ENCODE measurements at regions not wholly inside any gene's neighbourhood (a gene's known extent, or its start where the extent isn't known, plus 50 kb on each side); places are given as distances from the start of the nearest gene placed in this dataset.

- Mint-ChIP-seq H3K4me3 (ENCODE audit: unreplicated experiment) (no peak overlapping the region), H3K4me1 (ENCODE audit: insufficient read depth, unreplicated experiment) (peaks cover 10% of the 10 kb centered on the region), H3K36me3 (ENCODE audit: insufficient read depth, unreplicated experiment) (no peaks in the 10 kb centered on the region), H3K9me3 (ENCODE audit: unreplicated experiment) (no peaks in the 10 kb centered on the region), H3K27me3 (ENCODE audit: insufficient read depth, unreplicated experiment) (no peaks in the 10 kb centered on the region), H3K27ac (ENCODE audit: low read depth, unreplicated experiment) (no peak overlapping the region)
- DNase-seq (ENCODE audit: unreplicated experiment) = no peak
- intact Hi-C loops (cut with micrococcal nuclease) = no loop called here
- ChIA-PET CTCF (no interaction called here), POLR2A (interaction anchor here (2.5 kb wide), 1 partner anchor 11 kb away, joined by 7 read pairs; no protein-coding TSS in a partner anchor)
- TF ChIP-seq CTCF (IDR thresholded peaks at IDR 0.05; ENCODE audit: unreplicated experiment) = no peak
- no TSS peak for BruUV-seq (replicated peaks)
These were observed 127.7 kb upstream of the MTNR1B start for GRCh38 chr11:92841719-92842118.

- Mint-ChIP-seq H3K4me3 (ENCODE audit: unreplicated experiment) (no peak overlapping the region), H3K27me3 (ENCODE audit: insufficient read depth, unreplicated experiment) (no peaks in the 10 kb centered on the region), H3K36me3 (ENCODE audit: insufficient read depth, unreplicated experiment) (no peaks in the 10 kb centered on the region), H3K4me1 (ENCODE audit: insufficient read depth, unreplicated experiment) (peaks cover 10% of the 10 kb centered on the region), H3K9me3 (ENCODE audit: unreplicated experiment) (no peaks in the 10 kb centered on the region), H3K27ac (ENCODE audit: low read depth, unreplicated experiment) (peak overlapping the region; percentile 40)
- TF ChIP-seq CTCF (IDR thresholded peaks at IDR 0.05; ENCODE audit: unreplicated experiment) = no peak
- DNase-seq (ENCODE audit: unreplicated experiment) = peak; percentile 27
- CTCF ChIA-PET = interaction anchor here (0.6 to 1.3 kb wide), 4 partner anchors 9 to 514 kb away, joined by 3 to 4 read pairs (median 3); no protein-coding TSS in a partner anchor
- no TSS peak for BruUV-seq (replicated peaks)
- intact Hi-C loops (cut with micrococcal nuclease) = no loop called here
- POLR2A ChIA-PET = interaction anchor here (0.7 to 2.5 kb wide), 3 partner anchors 9 to 42 kb away, joined by 3 to 7 read pairs (median 6); no protein-coding TSS in a partner anchor
These were observed 126.0 kb upstream of the MTNR1B start for GRCh38 chr11:92843455-92843854.

- Mint-ChIP-seq H3K36me3 (ENCODE audit: insufficient read depth, unreplicated experiment) (no peaks in the 10 kb centered on the region), H3K27me3 (ENCODE audit: insufficient read depth, unreplicated experiment) (no peaks in the 10 kb centered on the region), H3K27ac (ENCODE audit: low read depth, unreplicated experiment) (no peak overlapping the region), H3K4me3 (ENCODE audit: unreplicated experiment) (no peak overlapping the region), H3K9me3 (ENCODE audit: unreplicated experiment) (no peaks in the 10 kb centered on the region), H3K4me1 (ENCODE audit: insufficient read depth, unreplicated experiment) (peaks cover 4% of the 10 kb centered on the region)
- ChIA-PET POLR2A (interaction anchor here (1.4 to 2.1 kb wide), 2 partner anchors 9 to 10 kb away, joined by 3 to 6 read pairs; no protein-coding TSS in a partner anchor), CTCF (interaction anchor here (3.3 kb wide), 1 partner anchor 42 kb away, joined by 13 read pairs; no protein-coding TSS in a partner anchor)
- TF ChIP-seq CTCF (IDR thresholded peaks at IDR 0.05; ENCODE audit: unreplicated experiment) = no peak
- no TSS peak for BruUV-seq (replicated peaks)
- intact Hi-C loops (cut with micrococcal nuclease) = no loop called here
- no peak for DNase-seq (ENCODE audit: unreplicated experiment)
These were observed 125.3 kb upstream of the MTNR1B start for GRCh38 chr11:92844197-92844596.

- ChIA-PET POLR2A (interaction anchor here (1.2 to 1.4 kb wide), 2 partner anchors 8 to 20 kb away, joined by 3 read pairs; no protein-coding TSS in a partner anchor), CTCF (interaction anchor here (0.7 to 3.3 kb wide), 3 partner anchors 39 to 379 kb away, joined by 3 to 13 read pairs (median 3); no protein-coding TSS in a partner anchor)
- Mint-ChIP-seq H3K27me3 (ENCODE audit: insufficient read depth, unreplicated experiment) (no peaks in the 10 kb centered on the region), H3K9me3 (ENCODE audit: unreplicated experiment) (no peaks in the 10 kb centered on the region), H3K4me3 (ENCODE audit: unreplicated experiment) (no peak overlapping the region), H3K4me1 (ENCODE audit: insufficient read depth, unreplicated experiment) (peaks cover 4% of the 10 kb centered on the region), H3K36me3 (ENCODE audit: insufficient read depth, unreplicated experiment) (no peaks in the 10 kb centered on the region), H3K27ac (ENCODE audit: low read depth, unreplicated experiment) (no peak overlapping the region)
- intact Hi-C loops (cut with micrococcal nuclease) = no loop called here
- BruUV-seq (replicated peaks) = no TSS peak
- DNase-seq (ENCODE audit: unreplicated experiment) = no peak
- no peak for TF ChIP-seq CTCF (IDR thresholded peaks at IDR 0.05; ENCODE audit: unreplicated experiment)
These were observed 124.1 kb upstream of the MTNR1B start for GRCh38 chr11:92845390-92845789.
